ENCODE measurements at regions not wholly inside any gene's neighbourhood (a gene's known extent, or its start where the extent isn't known, plus 50 kb on each side); places are given as distances from the start of the nearest gene placed in this dataset.

DNA sequence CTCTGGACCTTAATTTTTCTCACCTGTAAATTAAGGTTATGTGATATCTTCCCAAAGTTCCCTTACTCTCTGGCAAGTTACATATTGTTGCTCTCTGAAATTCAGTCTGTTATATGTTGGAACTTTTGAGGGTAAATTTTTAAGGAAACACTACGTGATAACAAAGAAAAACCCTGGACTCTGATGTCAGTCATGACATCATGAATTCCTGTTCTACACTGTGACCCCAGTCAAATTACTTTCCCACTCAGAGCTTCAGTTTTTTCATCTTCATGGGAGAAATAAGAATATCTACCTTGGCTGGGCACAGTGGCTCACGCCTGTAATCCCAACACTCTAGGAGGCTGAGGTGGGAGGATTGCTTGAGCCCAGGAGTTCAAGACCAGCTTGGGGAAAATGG is 164.6 kb upstream of the RALGAPA2 start:
- DNase-seq: no peak

DNA sequence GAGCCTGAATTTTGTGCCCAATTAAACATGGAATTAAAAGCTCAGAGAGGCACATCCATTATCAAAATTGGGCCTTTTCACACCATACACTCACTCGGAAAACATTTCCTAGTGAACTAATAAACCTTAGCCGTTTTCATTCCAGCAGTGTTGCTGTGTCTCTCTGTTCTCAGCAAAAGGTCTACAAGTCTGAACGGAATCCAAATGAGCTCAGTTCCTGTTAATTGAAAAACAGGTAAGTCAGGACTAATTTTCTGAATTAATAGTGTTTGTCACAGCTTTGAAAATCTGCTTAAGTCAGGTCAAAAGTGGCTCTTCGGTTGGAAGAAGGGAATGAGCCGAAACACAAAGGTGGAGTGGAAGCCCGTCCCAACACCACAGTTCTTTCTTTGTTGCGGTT is 163.3 kb upstream of the RALGAPA2 start:
- no peak for DNase-seq

DNA sequence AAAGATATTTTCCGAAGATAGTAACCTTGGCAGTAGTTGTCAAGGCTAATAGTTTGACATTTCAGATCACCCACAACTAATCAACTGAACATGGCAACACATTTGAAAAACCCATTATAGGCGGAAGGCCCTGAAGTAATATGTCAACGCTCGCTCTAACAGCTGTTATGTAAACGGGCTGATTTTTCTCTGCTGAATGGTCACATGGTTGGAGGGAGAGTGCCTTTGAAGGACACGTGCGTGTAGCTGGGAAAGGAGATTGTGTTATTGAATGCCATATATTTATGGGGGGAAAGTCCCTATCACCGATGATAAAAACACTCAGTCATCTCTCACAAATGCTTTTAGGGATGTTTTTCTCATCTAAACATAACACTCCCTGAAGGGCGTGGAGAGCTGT is 160.0 kb upstream of the RALGAPA2 start:
- no peak for DNase-seq

DNA sequence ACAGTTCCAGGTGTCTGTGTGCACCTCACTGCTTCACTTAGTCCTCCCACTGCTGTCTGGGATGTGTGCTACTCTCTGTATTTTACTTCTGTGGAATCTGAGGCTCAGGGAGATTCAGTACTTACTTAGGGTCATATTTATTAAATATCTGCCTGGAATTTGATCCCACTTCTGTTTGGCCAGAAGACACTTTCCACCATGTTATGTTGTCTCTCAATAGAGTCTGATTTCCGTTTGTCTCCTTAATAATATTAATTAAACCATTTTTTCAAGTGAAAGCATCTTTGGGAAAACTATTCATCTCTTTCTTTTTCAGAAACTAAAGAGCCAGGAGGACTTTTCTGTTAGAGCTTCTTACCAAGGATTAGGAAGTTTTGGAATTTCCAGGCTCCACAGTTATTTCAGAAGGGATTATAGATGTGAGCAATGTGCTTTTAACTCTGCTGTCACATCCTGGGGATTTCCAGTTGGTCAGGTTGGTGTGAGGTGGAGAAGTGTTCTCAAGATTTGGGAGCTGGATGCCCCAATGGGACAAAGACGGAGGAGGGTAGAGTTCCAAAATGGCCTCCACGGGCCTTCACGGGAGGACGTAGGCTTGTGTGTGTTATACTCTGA is 156.8 kb upstream of the RALGAPA2 start:
- DNase-seq: no peak

DNA sequence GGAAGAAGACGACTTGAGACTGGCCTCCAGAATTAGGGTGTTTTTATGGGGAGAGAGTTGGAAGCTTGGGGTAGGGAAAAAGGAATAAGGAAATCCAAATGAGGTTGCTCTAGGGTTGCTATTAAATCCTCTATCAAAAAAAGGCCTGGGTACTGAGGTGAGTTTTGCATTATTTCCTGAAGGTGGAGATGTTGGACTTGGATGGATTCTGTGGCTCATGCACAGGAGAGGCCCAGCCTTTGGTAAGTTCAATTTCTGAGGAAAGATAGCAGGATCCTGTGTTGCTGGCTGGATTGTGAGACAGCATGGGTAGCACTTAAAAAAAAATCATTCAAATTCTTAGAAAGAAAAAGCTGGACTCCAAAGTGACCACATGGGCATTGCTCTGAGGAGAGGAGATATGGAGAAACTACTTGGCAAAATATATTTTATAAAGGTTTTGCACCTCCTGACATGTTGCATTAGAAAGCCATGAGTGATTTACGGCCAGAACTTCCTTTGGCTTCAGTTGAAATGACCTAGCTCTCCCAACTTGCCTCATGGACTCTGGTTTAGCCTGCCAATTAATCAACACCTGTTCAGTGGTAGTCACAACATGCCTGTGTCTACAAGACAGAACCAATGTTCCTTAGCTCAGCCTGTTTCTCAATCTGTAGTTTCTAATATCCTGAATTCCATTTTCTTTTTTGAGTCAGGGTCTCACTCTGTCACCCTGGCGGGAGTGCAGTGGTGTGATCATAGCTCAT is 152.1 kb upstream of the RALGAPA2 start:
- no peak for DNase-seq

DNA sequence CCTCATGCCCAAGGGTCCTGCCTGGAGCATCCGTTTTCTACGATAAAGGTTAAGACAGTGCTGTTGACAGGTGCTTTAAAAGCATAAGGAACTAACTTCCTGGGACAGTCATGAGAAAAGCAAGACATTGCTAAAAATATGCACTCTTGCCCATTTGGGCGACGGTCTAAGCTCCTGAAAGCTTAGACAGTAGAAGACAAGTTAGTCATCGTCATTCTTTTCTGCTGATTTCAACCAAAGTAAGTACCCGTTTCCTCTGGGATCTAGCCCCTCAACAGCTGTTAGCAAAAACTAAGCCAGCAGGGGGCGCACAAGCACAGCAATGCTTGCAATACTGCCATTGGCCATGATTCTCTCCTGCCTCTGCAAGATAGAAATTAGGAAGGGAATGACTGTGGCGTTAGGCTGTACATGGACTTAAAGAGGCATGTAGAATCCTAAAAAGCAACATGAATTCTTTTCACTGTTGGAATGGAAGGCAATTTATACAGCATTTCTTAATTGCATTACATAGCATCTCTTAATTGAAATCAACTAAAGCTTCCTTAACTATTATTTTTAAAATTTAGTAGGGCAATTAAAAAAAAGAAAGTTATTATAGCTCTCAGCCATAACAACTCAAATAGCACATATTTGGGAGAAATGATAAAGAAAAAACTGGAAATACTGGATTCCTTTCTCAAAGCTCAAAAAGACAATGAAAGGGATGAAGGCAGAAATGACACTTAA is 147.8 kb upstream of the RALGAPA2 start:
- DNase-seq: peak; percentile 73

DNA sequence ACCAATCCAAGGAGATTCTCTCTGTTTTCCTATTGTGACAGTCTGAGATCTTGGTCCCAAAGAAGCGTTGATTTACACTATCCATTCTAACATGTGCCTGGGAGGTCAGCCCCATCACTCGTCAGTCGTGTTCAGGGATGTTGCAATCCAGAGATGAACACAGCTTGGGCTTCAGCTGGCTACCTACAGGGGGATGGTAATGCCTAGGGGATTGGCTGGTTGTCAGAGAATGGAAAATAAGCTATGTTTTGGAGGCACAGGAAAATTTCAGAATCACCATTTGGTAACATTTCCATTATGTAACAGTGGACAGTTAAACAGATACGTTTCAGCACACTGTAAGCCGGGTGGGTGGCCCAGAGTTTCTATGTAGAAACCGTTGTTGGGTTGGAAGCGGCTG is 147.1 kb upstream of the RALGAPA2 start:
- DNase-seq: no peak

DNA sequence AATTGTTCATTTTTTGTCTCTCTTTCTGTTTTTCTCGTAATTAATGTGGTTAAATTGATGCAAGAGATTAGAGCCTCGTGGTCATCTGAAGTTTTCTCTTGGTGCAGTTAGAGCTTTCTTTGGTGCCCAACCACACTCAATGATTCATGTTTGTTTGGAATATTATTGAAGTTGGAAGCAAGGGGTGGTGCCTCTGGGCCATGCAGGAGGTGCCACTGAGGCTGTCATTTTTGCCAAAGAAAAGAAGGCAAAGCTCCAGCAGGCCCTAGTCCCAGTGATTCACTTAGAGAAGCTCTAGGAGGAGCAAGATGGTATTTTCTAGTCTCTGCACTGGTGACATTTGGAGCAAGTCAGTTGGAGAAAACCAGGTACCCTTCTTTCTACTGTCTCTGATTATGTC is 144.5 kb upstream of the RALGAPA2 start:
- no peak for DNase-seq

DNA sequence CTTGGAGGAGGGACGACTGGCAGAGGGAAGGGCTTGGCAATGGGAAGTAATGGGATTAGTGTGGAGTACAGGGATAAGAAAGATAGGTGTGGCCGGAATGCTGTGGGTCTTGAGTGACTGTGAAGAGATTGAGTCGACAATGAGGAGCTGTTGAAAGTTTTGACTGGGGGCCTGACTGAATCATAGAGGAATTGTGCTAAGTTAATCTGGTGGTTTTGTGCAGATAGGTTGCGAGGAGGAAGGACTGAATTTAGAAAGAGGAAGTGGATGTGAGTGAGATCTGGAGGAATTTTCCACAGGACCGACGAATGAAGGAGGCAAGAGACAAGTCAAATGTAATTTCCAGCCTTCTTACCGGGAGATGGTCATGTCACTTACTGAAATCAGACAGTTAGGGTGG is 143.9 kb upstream of the RALGAPA2 start:
- no peak for DNase-seq

DNA sequence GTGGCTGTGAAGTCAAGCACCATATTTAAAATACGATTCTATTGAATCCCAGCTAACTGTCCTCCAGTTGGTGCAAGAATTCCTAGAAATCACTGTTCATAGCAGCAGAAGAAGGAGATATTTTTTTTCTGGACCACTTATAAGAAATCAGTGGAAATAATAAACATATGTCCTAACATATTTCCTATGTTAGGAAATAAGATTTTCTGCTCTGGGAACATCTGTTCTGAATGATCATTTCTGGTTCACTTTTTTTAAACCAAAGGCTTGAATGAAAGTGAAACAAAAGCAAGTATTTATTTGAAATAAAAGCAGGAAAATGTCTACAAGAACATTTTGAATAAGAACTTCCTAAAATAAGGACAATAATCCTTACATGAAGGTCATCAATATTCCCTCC is 138.9 kb upstream of the RALGAPA2 start:
- DNase-seq: no peak

DNA sequence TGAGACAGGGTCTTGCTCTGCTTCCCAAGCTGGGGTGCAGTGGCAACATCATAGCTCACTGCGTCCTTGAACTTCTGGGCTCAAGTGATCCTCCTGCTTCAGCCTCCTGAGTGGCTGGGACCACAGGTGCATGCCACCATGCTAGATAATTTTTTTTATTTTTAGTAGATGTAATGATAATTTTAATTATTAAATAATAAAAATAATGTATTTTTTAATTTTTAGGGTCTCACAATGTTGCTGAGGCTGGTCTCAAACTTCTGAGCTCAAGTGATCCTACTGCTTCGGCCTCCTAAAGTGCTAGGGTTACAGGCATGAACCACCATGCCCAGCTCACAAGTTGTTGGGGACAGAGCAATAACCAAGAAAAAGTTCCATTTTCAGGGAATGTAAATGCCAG is 138.0 kb upstream of the RALGAPA2 start:
- no peak for DNase-seq

DNA sequence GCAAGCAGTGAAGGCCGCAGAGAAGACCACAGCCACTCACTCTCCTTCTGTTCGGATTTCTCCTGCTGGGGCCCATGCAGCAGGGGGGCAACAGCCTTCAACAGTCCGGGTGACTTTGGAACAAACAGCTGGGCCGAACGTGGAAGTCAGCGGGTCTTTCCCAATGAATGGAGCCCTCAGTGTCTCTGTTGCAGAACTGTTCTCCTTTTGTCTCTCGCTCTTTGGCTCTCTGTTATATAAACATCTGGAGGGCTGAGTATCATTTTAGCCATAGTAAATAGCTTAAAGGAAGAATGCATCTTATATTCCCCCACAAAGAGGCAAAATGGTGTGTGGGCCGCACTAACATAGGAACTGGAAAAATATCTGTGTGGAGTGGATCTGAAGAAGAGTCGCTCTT is 136.7 kb upstream of the RALGAPA2 start:
- DNase-seq: no peak

DNA sequence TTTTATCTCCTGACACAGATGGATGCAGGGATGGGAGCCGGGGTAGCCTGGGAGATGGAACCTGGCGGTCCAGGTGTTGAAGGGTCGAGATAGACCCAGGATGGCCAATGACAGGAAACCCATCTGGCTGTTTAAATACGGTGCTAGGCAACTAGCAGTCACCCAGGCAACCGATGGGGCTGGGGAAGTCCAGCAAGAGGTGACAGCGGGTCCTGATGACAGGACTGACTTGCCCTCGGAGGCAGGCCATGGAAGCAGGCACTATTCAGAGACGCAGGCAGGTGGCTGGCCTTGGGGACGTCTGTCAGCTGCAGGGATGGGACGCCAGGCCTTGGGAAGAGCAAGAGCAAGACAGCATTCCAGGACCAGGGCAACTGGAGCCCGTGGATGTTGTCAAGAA is 135.4 kb upstream of the RALGAPA2 start:
- DNase-seq: no peak

DNA sequence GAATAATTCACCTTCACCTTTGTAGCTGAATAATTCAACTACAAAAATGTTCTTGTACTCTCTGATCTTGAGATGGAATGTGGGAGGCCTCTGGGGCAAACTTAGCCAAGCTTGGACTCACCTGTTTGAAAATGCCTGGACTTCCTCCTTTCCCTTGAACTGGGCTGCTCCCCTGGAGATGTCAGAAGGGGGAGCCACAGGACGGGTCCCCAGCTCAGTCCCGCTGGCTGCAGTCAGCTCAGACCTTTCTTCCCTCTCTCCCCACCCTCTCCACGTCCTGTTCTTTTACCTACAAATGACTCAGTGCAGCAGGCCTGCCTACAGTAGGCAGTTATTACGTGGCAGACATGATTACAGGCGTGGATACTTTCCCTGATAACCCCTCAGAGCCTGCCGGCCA is 131.5 kb upstream of the RALGAPA2 start:
- no peak for DNase-seq

DNA sequence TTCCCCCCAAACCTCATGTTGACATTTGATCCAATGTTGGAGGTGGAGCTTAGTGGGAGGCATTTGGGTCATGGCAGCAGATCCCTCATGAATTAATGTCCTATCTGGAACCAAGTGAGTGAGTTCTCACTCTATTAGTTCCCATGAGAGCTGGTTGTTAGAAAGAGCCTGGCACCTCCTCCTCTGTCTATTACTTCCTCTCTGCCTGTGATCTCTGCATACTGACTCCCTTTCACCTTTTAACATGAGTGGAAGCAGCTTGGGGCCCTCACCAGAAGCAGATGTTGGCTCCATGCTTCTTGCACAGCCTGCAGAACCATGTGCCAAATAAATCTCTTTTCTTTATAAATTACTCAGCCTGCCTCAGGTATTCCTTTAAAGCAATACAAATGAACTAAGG is 127.3 kb upstream of the RALGAPA2 start:
- no peak for DNase-seq

DNA sequence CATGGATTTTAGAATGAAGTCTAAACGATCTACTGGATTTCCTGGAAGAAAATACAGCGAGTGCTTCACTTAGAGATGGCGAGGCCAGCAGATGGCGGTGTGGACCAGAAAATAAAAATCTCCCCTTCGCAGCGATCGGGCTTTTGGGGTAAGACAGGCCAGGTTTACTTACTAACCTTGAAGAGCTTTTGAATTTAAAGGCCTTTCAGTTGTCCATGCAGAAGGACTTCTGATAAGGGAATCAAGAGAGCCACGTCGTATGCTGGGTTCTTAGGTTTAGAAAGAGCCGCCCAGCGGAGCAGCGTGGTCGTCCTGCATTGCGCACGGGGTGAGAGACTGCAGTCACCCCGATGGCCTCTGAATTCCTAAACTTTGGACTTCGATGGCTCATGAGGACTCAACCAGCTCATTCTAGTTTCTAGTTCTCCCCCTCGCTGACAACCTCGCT is 125.2 kb upstream of the RALGAPA2 start:
- peak; percentile 29 for DNase-seq

DNA sequence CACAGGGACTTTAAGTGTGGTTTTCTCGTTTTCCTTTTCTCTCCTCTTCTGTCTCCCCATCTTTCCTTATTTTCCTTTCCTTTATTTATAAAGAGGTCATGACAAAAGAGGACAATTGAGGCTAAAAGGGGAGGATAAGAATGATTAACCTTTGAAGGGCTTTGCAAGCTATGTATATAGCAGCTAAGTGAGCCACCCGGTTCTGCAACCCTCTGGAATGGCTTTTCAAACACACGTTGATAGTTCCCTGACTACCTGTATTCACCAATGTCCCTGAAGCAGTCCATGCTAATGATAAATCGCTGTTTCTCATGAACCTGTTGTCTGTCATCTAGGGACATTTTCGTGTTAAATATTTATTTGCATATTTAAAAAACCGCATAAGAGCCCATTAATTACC is 124.4 kb upstream of the RALGAPA2 start:
- no peak for DNase-seq

DNA sequence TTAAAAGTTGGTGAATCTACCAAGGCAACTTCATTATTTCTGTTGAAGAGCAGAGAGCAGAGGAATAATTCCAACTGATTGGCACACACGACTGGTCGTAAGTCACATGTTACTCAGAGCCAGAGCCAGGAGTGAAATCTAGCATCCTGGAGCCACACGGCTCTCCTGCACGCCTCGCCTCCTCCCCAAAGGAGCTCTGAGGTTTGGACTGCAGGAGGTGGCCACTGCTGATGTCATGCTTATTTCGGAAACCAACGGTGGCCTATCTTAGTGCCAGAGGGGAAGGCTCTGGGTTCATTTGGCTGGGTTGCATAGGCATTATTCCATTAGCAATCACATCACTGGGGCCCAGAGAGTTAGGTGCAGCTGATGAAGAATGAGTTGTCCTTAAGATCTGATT is 123.5 kb upstream of the RALGAPA2 start:
- DNase-seq: no peak

DNA sequence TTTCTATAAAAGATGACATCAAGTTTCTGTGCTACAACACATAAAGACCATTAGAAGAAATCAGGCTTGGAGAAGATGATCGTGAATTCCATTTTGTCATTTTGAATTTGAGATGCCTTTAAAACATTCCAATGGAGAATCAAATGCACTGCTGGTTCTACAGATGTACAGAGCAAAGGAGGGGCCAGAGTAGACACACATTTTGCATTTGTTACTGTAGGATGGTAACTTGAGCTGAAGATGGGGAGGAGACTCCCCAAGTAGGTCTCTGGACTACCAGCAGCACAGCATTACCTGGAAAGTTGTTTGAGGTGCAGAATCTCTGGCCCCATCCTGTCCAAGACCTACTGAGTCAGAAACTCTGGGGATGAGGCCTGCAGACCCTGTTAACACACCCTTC is 121.6 kb upstream of the RALGAPA2 start:
- DNase-seq: no peak

DNA sequence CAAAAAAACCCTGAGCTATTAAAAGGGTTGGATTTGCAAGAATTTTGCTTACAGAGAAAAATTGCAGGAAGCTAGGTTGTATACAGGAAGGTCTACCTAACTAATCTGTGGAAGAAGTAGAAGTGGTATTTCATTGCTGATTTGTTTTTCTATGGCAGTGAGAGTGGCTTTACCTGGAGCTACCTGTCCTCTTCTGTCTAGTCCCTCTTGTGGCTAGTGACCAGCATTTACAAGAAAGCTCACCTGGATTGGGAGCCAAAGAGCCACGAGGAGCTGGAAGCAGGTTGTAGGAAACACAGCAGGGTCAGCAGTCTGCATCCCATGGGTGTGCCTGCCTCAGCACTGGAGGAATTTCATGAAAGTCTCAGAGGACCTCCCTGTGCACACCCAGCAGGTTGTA is 120.3 kb upstream of the RALGAPA2 start:
- no peak for DNase-seq

DNA sequence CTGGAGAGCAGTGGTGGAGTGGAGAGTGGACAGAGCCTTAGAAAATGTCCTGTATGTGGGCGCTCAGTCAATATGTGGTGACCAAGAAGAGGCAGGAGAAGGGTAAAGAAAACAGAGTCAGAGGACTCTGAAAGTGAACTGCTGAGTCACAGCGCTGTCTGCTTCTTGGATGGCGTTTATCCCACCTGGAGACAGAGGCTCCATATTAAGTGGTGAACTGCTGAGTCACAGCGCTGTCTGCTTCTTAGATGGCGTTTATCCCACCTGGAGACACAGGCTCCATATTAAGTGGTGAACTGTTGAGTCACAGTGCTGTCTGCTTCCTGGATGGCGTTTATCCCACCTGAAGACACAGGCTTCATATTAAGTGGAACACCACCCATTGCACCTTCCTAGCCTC is 119.3 kb upstream of the RALGAPA2 start:
- no peak for DNase-seq

DNA sequence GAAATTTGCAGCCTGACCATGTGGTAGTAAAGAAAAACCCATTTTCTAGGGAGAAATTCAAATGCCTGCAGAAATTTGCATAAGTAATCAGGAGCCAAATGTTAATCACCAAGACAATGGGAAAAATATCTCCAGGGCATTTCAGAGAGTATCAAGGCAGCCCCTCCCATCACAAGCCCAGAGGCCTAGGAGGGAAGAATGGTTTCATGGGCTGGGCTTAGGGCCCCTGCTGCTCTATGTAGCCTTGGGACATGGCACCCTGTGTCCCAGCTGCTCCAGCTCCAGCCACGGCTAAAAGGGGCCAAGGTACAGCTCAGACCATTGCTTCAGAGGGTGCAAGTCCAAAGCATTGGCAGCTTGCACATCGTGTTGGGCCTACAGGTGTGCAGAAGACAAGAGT is 117.2 kb upstream of the RALGAPA2 start:
- no peak for DNase-seq

DNA sequence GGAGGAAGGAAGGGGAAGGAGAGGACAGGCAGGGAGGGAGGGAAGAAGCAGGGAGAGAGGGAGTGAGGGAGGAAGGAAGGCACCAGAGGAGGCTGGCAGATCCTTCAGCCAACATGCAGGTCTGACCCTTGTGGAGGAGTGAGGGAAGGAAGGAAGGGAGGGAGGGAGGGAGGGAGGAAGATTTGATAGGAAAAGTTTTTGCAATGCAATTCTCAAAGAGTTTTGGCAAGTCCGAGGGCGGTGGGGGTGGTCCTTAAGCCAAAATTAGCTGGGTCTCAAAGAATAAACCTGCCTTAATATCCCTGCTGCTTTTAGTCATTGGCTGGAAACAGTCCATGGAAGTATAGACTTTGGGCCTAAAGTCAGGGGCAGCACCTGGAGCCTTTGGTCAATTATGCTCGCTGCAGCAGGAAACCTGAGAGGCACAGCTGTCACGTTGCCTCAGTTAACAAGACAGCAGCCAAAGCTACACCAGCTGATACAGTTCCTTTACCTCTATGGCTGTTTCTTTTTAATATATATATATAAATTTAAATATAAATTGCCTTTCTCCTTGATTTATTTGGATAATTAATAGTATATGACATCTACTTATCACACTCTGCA is 115.7 kb upstream of the RALGAPA2 start:
- DNase-seq: no peak

All from CD4-positive, alpha-beta T cell treated with Interleukin-10 for 1 hour (primary cell).